K562 (cell line): ENCODE measurements at regions not wholly inside any gene's neighbourhood (a gene's known extent, or its start where the extent isn't known, plus 50 kb on each side); places are given as distances from the start of the nearest gene placed in this dataset.

ENCODE experiments used
- ATAC-seq: fragments of 200-7000 bp; cut with Tn5 transposase; 3 replicates; pipeline ENCODE4 v1.9.1; 2020; ENCODE audit warnings: moderate library complexity
- BruUV-seq: library from RNA; stranded (reverse); fragments of 400-500 nt; replicated peaks from 2 replicates; lab custom pipeline; 2021; lab: Mats Ljungman, UMichigan
- CTCF ChIA-PET: fragments of 300-600 bp; formaldehyde crosslinking; extraction: SDS; loops from one replicate; lab custom pipeline; 2021; ENCODE audit warnings: low intra/inter-chr PET ratio; lab: Yijun Ruan, JAX
- POLR2A ChIA-PET: fragments of 300-600, 350-650 bp; sonication (Branson Sonifier 250); formaldehyde crosslinking; extraction: SDS; loops from one replicate; lab custom pipeline; 2021; ENCODE audit warnings: antibody characterized with exemption, inconsistent platforms; lab: Yijun Ruan, JAX
- DNase-seq, 4 experiments: peaks; one replicate each; pipeline versions ENCODE4 v3.0.0 to v3.0.0-alpha.2; 2011 to 2018; ENCODE audit warnings: low spot score in 3 of 4, mixed read lengths in 3 of 4; ENCODE audit errors: extremely low read depth in 1 of 4
- FAIRE-seq: peaks from 2 replicates; lab custom pipeline; 2011; peaks lifted over from hg19 to GRCh38; lab: Jason Lieb, UNC
- H2AFZ ChIP-seq: 2 replicates; pipeline ENCODE4 v1.6.0; 2011; ENCODE audit warnings: low read depth, low read length, control low read depth, inconsistent platforms
- H3K27ac ChIP-seq: fragments of 200-600 bp; 3 replicates; pipeline ENCODE4 v1.8.0; 2011; ENCODE audit warnings: low read depth, mild to moderate bottlenecking, control low read depth, inconsistent platforms, low read length, moderate library complexity, mixed read lengths; ENCODE audit errors: extremely low read depth
- H3K27me3 ChIP-seq, 2 experiments: fragments of 300-600 bp in 1 of 2; 2 replicates in 1 of 2; 3 replicates in 1 of 2; pipeline versions ENCODE4 v1.6.0 to v1.8.0; 2011; ENCODE audit warnings: inconsistent platforms in 2 of 2, low read length in 2 of 2, mild to moderate bottlenecking in 1 of 2, mixed read lengths in 1 of 2, moderate library complexity in 1 of 2; ENCODE audit not compliant: control insufficient read depth in 2 of 2, insufficient read depth in 2 of 2
- H3K36me3 ChIP-seq: fragments of 300-600 bp; 3 replicates; pipeline ENCODE4 v1.8.0; 2011; ENCODE audit warnings: mild to moderate bottlenecking, low read length, inconsistent platforms; ENCODE audit not compliant: control insufficient read depth, insufficient read depth
- H3K4me1 ChIP-seq, 2 experiments: fragments of 200-600 bp in 1 of 2; replicated peaks in 1 of 2; 2 replicates in 1 of 2; 3 replicates in 1 of 2; pipeline versions ENCODE4 v1.5.1 to v1.8.0; 2011; ENCODE audit warnings: inconsistent platforms in 2 of 2, low read length in 2 of 2, mild to moderate bottlenecking in 1 of 2, mixed read lengths in 1 of 2, moderate library complexity in 1 of 2; ENCODE audit not compliant: control insufficient read depth in 2 of 2, insufficient read depth in 2 of 2
- H3K4me2 ChIP-seq: 2 replicates; pipeline ENCODE4 v1.6.1; 2011; ENCODE audit warnings: low read length, control low read depth, inconsistent platforms, mixed read lengths; ENCODE audit not compliant: insufficient read depth
- H3K4me3 ChIP-seq: fragments of 200-600 bp; sonication (generic), shearing (Covaris generic); 2 replicates; pipeline ENCODE4 v1.5.1; 2016; ENCODE audit warnings: control low read depth, inconsistent platforms
- H3K79me2 ChIP-seq: fragments of 200-600 bp; 3 replicates; pipeline ENCODE4 v1.8.0; 2011; ENCODE audit warnings: low read length, inconsistent platforms; ENCODE audit not compliant: control insufficient read depth, insufficient read depth
- H3K9ac ChIP-seq, 2 experiments: 2 replicates each; pipeline versions ENCODE4 v1.6.0 to v1.6.1; 2011; ENCODE audit warnings: low read depth in 2 of 2, low read length in 2 of 2, control low read depth in 1 of 2, inconsistent platforms in 1 of 2, mild to moderate bottlenecking in 1 of 2, mixed read lengths in 1 of 2; ENCODE audit not compliant: insufficient read depth in 1 of 2
- H3K9me1 ChIP-seq: one replicate; pipeline ENCODE4 v1.6.0; 2011; ENCODE audit warnings: inconsistent platforms, mild to moderate bottlenecking, low read length, moderate library complexity; ENCODE audit not compliant: control insufficient read depth, insufficient read depth
- H3K9me3 ChIP-seq: replicated peaks from 2 replicates; pipeline ENCODE4 v1.5.1; 2011; ENCODE audit warnings: low read depth, low read length, inconsistent platforms; ENCODE audit not compliant: control insufficient read depth, insufficient read depth
- H4K20me1 ChIP-seq: replicated peaks from 2 replicates; pipeline ENCODE4 v1.6.1; 2011; ENCODE audit warnings: low read length, inconsistent platforms, mixed read lengths; ENCODE audit not compliant: control insufficient read depth, insufficient read depth
- BACH1 ChIP-seq: fragments of 200-800 bp; sonication (Bioruptor generic); IDR thresholded peaks from 2 replicates; pipeline ENCODE4 v1.6.1; 2016; ENCODE audit warnings: missing genetic modification characterization, missing compliant biosample characterization
- CC2D1A ChIP-seq: fragments of 450-650 bp; IDR thresholded peaks from 2 replicates; pipeline ENCODE4 v1.6.1; 2017; ENCODE audit warnings: mild to moderate bottlenecking
- CTBP1 ChIP-seq: fragments of 450-650 bp; IDR thresholded peaks from 2 replicates; pipeline ENCODE4 v1.6.1; 2016; ENCODE audit warnings: borderline replicate concordance
- ETS1 ChIP-seq: conservative IDR thresholded peaks from 2 replicates; pipeline ENCODE4 v1.6.1; 2011; ENCODE audit warnings: low read depth, mild to moderate bottlenecking, low read length; ENCODE audit not compliant: control insufficient read depth
- HDAC1 ChIP-seq, 2 experiments: fragments of 450-650 bp; IDR thresholded peaks; 2 replicates each; pipeline ENCODE4 v1.6.1; 2016 to 2017; ENCODE audit warnings: inconsistent platforms in 1 of 2, mild to moderate bottlenecking in 1 of 2, moderate library complexity in 1 of 2
- MYBL2 ChIP-seq, 2 experiments: fragments of 450-650 bp in 1 of 2; sonication (generic) in 1 of 2; formaldehyde crosslinking in 1 of 2; IDR thresholded peaks; 2 replicates each; pipeline versions ENCODE4 v1.6.1 to v1.8.1; 2017 to 2022; ENCODE audit warnings: borderline replicate concordance in 1 of 2, inconsistent platforms in 1 of 2, low read depth in 1 of 2, mild to moderate bottlenecking in 1 of 2, missing genetic modification reagents in 1 of 2, moderate library complexity in 1 of 2
- ZBTB2 ChIP-seq: fragments of 450-650 bp; IDR thresholded peaks from 2 replicates; pipeline ENCODE4 v1.6.1; 2016; ENCODE audit warnings: antibody characterized with exemption
- ZFP30 ChIP-seq: fragments of 250-450 bp; sonication (Bioruptor Pico); IDR thresholded peaks from 2 replicates; pipeline ENCODE4 v1.8.0; 2022; ENCODE audit warnings: moderate library complexity, mild to moderate bottlenecking, inconsistent platforms, borderline replicate concordance
- ZNF277 ChIP-seq: fragments of 250-450 bp; sonication (Bioruptor Pico); IDR thresholded peaks from 2 replicates; pipeline ENCODE4 v1.8.0; 2022; ENCODE audit warnings: inconsistent platforms, mild to moderate bottlenecking, moderate library complexity, borderline replicate concordance
- ZNF717 ChIP-seq: fragments of 250-450 bp; sonication (Bioruptor Pico); IDR thresholded peaks from 2 replicates; pipeline ENCODE4 v1.5.0; 2021
- WGBS: fragments of 100-300 bp; shearing (Covaris generic); methylation state at CpG from one replicate; pipeline ENCODE4 v1.1.6; 2016; ENCODE audit warnings: low coverage, mixed read lengths; ENCODE audit not compliant: insufficient coverage; ENCODE audit errors: missing lambda C conversion rate; 5-methylcytosine and 5-hydroxymethylcytosine counted together
- in situ Hi-C: fragments of 300-500 bp; cut with MboI; formaldehyde crosslinking; loops from 4 replicates; pipeline ENCODE4 v1.15.0; 2018; ENCODE audit warnings: inconsistent platforms, mixed read lengths
- intact Hi-C: fragments of 100-400 bp; cut with micrococcal nuclease; formaldehyde crosslinking; loops from 2 replicates; pipeline ENCODE4 v1.14.2; 2022
- TF ChIP-seq, protein P1 (sequence below): fragments of 150-350 bp; conservative IDR thresholded peaks from 2 replicates; pipeline ENCODE4 v1.6.1; 2014; ENCODE audit warnings: low read length
- TF ChIP-seq, protein P2 (sequence below): fragments of 250-450 bp; sonication (Bioruptor Pico); IDR thresholded peaks from 2 replicates; pipeline ENCODE4 v1.8.0; 2021; ENCODE audit warnings: moderate library complexity, mild to moderate bottlenecking, inconsistent platforms

- TF ChIP-seq BACH1 (tag) (no peak), HDAC1 (IDR thresholded peaks at IDR 0.05) (no peak), ZFP30 (CRISPR knock-in tag) (no peak), ZNF717 (CRISPR knock-in tag) (no peak), ETS1 (no peak), ZNF277 (CRISPR knock-in tag) (no peak), MYBL2 (IDR thresholded peaks at IDR 0.05; ENCODE audit: low read depth) (no peak), MYBL2 (CRISPR knock-in tag; IDR thresholded peaks at IDR 0.05; ENCODE audit: borderline replicate concordance) (no peak), CTBP1 (no peak), ZBTB2 (no peak), CC2D1A (no peak)
- TF ChIP-seq, protein P1, sequence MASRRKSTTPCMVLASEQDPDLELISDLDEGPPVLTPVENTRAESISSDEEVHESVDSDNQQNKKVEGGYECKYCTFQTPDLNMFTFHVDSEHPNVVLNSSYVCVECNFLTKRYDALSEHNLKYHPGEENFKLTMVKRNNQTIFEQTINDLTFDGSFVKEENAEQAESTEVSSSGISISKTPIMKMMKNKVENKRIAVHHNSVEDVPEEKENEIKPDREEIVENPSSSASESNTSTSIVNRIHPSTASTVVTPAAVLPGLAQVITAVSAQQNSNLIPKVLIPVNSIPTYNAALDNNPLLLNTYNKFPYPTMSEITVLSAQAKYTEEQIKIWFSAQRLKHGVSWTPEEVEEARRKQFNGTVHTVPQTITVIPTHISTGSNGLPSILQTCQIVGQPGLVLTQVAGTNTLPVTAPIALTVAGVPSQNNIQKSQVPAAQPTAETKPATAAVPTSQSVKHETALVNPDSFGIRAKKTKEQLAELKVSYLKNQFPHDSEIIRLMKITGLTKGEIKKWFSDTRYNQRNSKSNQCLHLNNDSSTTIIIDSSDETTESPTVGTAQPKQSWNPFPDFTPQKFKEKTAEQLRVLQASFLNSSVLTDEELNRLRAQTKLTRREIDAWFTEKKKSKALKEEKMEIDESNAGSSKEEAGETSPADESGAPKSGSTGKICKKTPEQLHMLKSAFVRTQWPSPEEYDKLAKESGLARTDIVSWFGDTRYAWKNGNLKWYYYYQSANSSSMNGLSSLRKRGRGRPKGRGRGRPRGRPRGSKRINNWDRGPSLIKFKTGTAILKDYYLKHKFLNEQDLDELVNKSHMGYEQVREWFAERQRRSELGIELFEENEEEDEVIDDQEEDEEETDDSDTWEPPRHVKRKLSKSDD, result no peak
- TF ChIP-seq, protein P2, sequence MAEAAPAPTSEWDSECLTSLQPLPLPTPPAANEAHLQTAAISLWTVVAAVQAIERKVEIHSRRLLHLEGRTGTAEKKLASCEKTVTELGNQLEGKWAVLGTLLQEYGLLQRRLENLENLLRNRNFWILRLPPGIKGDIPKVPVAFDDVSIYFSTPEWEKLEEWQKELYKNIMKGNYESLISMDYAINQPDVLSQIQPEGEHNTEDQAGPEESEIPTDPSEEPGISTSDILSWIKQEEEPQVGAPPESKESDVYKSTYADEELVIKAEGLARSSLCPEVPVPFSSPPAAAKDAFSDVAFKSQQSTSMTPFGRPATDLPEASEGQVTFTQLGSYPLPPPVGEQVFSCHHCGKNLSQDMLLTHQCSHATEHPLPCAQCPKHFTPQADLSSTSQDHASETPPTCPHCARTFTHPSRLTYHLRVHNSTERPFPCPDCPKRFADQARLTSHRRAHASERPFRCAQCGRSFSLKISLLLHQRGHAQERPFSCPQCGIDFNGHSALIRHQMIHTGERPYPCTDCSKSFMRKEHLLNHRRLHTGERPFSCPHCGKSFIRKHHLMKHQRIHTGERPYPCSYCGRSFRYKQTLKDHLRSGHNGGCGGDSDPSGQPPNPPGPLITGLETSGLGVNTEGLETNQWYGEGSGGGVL (CRISPR knock-in tag), result no peak
- in situ Hi-C loops, result no loop called here
Observed at GRCh38 chr15:31830591-31830990, 199.7 kb upstream of the CHRNA7 start.

More at GRCh38 chr15:31830591-31830990, 199.7 kb upstream of the CHRNA7 start:
- Histone ChIP-seq H3K4me3 (no peak overlapping the region), H3K4me1 (no peaks in the 10 kb centered on the region), H3K4me2 (no peak overlapping the region), H3K9me3 (no peaks in the 10 kb centered on the region), H2AFZ (no peak overlapping the region), H3K27ac (no peak overlapping the region), H3K36me3 (no peaks in the 10 kb centered on the region), H3K27me3 (no peaks in the 10 kb centered on the region), H4K20me1 (no peaks in the 10 kb centered on the region), H3K9me1 (no peaks in the 10 kb centered on the region), H3K9ac (no peak overlapping the region), H3K79me2 (no peaks in the 10 kb centered on the region)
- intact Hi-C loops, result no loop called here
- no TSS peak for BruUV-seq
- ATAC-seq (no peak), FAIRE-seq (no peak), DNase-seq (no peak)
- ChIA-PET CTCF (no interaction called here), POLR2A (interaction anchor here (1.4 kb wide), 1 partner anchor 10 kb away, joined by 3 read pairs; no protein-coding TSS in a partner anchor)
- 0% methylated on average over 1 of the region's 1 CpG for WGBS
